ENCODE measurements at regions not wholly inside any gene's neighbourhood (a gene's known extent, or its start where the extent isn't known, plus 50 kb on each side); places are given as distances from the start of the nearest gene placed in this dataset.

DNA sequence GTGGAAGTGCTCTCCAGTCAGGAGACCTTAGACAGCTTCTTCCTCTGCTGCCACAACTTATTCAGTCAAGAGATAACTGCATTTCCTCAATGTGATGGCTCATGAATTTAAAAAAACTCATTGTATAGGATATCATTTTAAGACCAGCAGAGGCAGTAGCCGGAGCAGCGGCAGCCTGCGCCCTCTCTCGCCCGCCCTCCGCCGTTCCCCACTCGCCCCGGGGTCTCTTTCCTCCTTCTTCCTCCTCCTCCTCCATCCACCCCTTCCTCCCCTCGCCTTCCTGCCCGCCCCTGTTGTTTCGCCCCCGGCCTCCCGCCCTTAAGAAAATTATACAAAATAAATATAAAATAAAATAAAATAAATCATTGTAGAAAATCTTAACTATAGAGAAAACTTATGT lies 687.6 kb downstream of the FLRT2 start:
- TF ChIP-seq, protein P1, sequence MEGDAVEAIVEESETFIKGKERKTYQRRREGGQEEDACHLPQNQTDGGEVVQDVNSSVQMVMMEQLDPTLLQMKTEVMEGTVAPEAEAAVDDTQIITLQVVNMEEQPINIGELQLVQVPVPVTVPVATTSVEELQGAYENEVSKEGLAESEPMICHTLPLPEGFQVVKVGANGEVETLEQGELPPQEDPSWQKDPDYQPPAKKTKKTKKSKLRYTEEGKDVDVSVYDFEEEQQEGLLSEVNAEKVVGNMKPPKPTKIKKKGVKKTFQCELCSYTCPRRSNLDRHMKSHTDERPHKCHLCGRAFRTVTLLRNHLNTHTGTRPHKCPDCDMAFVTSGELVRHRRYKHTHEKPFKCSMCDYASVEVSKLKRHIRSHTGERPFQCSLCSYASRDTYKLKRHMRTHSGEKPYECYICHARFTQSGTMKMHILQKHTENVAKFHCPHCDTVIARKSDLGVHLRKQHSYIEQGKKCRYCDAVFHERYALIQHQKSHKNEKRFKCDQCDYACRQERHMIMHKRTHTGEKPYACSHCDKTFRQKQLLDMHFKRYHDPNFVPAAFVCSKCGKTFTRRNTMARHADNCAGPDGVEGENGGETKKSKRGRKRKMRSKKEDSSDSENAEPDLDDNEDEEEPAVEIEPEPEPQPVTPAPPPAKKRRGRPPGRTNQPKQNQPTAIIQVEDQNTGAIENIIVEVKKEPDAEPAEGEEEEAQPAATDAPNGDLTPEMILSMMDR (IDR thresholded peaks at IDR 0.05), result peak; percentile 26
- TF ChIP-seq EZH2 (IDR thresholded peaks at IDR 0.05), result no peak
- no peak for TF ChIP-seq EZH2phosphoT487 (IDR thresholded peaks at IDR 0.05)

All from neural progenitor cell (in vitro differentiated cells).